AG09319 (cell line): ENCODE measurements at regions not wholly inside any gene's neighbourhood (a gene's known extent, or its start where the extent isn't known, plus 50 kb on each side); places are given as distances from the start of the nearest gene placed in this dataset.

Experiments used
- DNase-seq: peaks from one replicate; pipeline ENCODE4 v3.0.0-alpha.2; 2010; ENCODE audit warnings: low read depth; ENCODE audit errors: extremely low read depth
- CTCF ChIP-seq: IDR thresholded peaks from 2 replicates; pipeline ENCODE4 v1.5.1; 2011; ENCODE audit warnings: low read depth, mild to moderate bottlenecking, inconsistent platforms, low read length, moderate library complexity

GRCh38 chr11:27968461-27968860, 139.5 kb downstream of the KIF18A start:
- TF ChIP-seq CTCF = no peak
- no peak for DNase-seq

- DNase-seq = no peak
- TF ChIP-seq CTCF = no peak
These were observed 142.4 kb downstream of the KIF18A start for GRCh38 chr11:27965559-27965958.

- no peak for DNase-seq
- TF ChIP-seq CTCF = no peak
These were observed 144.6 kb downstream of the KIF18A start for GRCh38 chr11:27963370-27963769.

- TF ChIP-seq CTCF = no peak
- DNase-seq = no peak
These were observed 157.8 kb downstream of the KIF18A start for GRCh38 chr11:27949951-27950738.

GRCh38 chr11:27945348-27945747, 162.6 kb downstream of the KIF18A start:
- no peak for TF ChIP-seq CTCF
- no peak for DNase-seq

- TF ChIP-seq CTCF = no peak
- no peak for DNase-seq
These were observed 169.9 kb downstream of the KIF18A start for GRCh38 chr11:27938011-27938410.

GRCh38 chr11:27934830-27935145, 173.2 kb downstream of the KIF18A start:
- TF ChIP-seq CTCF = no peak
- peak; percentile 42 for DNase-seq
